GM18861 (cell line): ENCODE measurements at regions not wholly inside any gene's neighbourhood (a gene's known extent, or its start where the extent isn't known, plus 50 kb on each side); places are given as distances from the start of the nearest gene placed in this dataset.
"Not testable (repeated sequence)": the region's sequence is repeated elsewhere in the genome, so short reads cannot be mapped to it uniquely, and the experiment has no call there.

Experiments used
- ATAC-seq: cut with Tn5 transposase; IDR thresholded peaks from one replicate; pipeline ENCODE4 v1.9.1; 2021; ENCODE audit not compliant: unreplicated experiment

DNA sequence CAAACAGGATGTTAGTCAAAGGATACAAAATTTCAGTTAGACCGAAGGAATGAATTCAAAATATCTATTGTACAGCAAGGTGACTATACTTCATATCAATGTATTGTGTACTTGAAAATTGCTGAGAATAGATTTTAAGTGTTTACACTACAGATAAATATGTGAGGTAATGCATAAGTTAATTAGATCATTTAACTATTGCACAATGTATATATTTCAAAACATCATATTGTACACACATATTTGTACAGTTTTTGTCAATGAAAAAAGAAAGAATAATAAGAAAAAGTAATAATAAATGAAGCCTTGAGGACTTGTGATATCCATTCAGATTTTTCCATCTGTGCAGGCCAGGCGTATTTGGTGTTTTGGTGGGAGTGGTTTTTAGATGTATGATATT, 367.4 kb upstream of the SNX7 start:
- ATAC-seq = no peak

DNA sequence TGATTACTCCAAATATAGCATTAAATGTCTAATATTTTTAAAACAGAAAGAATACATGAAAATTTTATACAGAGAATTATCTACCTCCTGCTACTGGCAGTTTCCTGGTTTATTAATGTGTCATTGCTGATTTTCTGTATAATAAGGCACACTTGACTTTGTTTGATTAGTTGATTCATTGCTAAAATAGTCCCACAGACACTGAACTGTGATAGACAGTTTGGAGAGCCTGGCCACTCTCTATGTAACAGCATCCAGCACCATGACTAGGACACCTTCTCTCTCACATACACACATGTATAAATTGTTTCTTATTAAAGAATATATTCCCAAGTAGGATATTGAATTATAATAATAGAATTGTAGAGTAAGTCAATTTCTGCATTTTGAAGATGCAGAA, 368.5 kb upstream of the SNX7 start:
- ATAC-seq = no peak

DNA sequence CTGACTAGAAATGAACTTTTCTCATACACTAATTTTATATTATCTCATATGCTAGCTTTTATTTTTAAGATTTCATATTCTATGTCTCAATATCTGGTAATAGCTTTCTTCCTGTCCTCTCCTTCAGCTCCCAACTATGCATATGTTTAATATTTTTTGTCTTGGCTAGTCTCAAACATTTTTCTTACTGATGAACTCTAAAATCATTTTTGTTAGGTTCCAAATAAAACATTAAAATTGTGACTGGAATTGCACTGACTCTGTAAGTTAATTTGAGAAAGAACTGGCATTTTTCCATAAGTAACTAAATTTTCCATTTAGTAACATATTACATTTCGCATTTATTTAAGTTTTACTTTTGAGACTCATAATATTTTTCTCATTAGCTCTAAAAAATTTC, 368.5 kb upstream of the DPYD start:
- no peak for ATAC-seq

DNA sequence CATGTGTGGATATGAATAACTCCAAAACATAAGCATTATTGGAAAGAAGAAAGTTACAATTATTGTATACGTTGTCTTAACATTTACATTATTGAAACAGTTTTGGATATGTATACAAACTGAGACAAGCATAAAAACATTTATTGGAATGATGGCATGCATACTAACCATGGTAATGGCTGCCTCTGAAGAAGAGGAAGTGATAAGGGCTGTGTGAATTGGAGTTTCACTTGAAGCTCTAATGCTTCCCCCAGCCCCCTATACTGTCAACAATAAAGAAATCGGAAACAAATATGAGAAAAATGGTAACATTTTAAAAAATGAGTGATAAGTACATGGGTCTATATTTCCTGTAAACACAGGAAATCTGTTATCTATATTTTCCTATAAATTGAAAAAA, 367.7 kb upstream of the DPYD start:
- no peak for ATAC-seq

DNA sequence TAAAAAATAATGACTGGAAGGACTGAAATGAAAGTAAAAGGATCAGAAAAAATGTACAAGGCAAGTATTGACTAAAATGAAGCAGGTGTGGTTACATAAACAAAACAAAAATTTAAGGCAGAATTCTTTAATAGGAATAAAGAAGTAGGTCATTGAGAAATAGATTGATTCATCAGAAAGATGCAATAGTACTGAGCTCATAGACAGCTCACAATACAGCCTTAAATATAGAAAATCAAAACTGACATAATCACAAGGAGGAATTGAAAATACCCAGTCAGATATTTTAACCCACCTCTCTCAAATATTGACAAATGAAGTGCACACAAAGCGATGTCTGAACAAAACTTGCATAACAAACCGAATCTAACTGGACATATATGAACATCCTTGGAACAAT, 366.8 kb upstream of the DPYD start:
- no peak for ATAC-seq

DNA sequence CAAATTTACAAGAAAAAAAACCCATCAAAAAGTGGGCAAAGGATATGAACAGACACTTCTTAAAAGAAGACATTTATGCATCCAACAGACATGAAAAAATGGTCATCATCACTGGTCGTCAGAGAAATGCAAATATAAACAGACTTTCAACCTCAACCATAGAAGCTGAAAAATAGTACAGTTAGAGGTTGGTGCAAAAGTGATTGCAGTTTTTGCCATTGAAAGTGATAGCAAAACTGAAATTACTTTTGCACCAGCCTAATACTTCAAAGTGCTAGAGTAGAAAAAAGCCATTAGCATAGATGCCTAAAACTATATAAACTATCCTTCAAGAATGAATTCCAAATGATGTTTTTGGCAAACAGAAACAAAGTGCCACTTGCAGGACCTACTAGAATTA, 365.8 kb upstream of the DPYD start:
- no peak for ATAC-seq

DNA sequence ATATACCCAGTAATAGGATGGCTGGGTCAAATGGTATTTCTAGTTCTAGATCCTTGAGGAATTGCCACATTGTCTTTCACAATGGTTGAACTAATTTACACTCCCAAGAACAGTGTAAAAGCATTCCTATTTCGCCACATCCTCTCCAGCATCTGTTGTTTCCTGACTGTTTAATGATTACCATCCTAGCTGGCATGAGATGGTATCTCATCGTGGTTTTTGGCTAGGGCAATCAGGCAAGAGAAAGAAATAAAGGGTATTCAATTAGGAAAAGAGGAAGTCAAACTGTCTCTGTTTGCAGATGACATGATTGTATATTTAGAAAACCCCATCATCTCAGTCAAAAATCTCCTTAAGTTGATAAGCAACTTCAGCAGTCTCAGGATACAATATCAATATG, 364.5 kb upstream of the DPYD start:
- not testable (repeated sequence) for ATAC-seq

DNA sequence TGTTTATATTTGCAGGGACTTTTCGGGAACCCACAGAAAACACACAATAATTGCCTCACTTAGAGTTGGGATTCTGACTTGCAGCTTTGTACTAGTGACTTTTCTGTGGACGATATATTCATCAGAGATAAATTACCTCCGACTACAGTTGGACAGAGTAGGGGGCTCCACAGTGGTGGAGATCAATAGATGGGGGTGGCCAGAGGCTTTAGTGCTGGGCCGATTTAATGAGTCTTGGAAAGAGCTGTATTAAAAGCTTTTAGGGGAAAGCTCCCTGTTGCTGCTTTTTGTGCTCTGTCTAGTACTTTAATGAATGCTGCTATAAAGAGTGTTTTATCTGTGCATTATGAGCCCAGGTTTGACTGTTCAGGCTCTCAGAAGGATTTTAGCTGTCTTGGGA, 359.2 kb upstream of the DPYD start:
- ATAC-seq = no peak

DNA sequence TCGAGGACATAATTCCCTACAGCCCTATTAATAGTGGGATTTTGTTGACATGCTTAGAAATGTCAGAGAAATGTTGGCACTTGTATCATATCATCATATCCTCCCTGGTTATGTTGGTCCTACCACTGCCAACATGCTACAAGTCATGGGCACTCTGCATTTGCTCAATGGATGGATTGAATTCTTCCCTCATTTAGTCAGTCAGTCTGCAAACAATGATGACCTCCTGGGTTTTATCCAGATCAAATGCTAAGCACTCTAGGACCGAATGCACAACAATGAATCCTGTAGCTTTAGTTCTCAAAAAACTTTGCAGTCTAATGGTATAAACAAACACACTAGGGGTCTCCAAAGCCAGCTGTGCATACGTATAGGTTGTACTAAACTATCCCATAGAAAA, 357.2 kb upstream of the DPYD start:
- ATAC-seq = no peak

DNA sequence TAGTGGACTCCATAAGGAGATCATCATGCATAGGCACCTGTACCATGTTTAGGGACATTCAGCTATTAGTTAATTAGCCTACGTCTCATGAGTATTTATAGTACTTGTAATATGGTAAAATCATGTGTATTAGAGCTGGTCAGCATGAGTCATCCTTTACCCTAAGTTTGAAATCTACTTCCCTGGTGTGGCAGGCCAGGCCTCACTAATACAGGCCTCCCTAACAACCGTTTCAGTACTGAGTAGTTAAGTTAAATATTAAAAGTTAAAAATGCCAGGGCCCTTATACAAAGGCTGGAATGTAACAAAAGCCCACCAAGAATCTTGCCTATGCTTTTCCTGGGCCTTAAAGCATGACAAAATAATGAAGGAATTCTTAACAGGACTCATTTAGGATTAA, 356.3 kb upstream of the DPYD start:
- ATAC-seq = no peak

DNA sequence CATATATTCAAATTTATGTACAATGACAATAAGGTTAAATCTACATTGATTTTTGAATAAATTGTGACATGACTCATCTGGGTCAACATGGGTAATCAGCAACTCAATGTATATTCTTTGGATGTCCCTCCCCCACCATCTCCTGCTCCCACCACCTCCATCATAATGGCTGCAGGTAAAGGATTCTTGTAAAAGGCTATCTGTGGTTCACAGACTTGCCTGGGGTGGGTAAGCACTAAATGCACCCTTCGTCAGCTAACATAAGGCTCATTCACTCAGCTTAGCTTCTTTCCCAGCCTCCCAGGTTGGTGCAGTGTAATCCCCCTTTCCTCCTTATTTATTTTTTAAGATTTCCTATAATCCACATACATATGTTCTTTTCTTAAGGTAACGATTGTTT, 355.7 kb upstream of the DPYD start:
- ATAC-seq = no peak

DNA sequence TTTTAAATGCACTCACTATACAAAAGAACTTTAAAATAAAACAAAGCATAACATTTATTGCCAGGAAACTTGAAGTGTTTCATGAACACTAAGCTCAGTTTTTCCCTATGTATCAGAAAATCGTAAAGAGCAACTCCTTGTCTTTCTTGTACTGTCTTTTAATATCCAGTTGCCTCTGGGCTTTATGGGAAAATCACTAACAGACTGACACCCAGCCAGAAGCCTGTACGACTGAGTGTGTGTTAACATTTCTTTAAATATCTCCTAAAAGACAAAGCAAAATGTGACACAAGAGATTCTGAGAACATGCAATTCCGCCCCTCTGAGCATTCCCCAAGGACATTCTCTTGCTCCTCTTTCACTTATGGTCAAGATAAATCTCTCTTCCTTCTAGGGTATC, 347.5 kb upstream of the DPYD start:
- no peak for ATAC-seq

DNA sequence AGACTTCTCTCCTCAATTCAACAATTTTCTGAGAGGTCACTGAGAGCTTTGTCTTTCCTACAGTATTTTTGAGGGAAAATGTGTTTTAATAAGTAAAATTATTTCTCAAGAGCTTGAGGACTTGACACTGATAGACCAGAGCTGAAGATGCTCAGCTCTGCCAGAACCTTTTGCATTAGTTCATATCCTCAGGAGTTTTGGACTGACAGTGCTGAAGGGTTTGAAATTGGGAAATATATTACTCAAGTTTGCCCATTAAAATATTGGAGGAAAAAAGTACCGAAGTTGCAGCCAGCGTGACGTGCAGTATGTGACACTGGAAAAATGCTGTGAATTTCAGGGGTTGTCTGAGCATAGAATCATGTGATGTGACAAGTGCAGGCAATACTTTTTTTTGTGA, 346.6 kb upstream of the DPYD start:
- ATAC-seq = no peak

DNA sequence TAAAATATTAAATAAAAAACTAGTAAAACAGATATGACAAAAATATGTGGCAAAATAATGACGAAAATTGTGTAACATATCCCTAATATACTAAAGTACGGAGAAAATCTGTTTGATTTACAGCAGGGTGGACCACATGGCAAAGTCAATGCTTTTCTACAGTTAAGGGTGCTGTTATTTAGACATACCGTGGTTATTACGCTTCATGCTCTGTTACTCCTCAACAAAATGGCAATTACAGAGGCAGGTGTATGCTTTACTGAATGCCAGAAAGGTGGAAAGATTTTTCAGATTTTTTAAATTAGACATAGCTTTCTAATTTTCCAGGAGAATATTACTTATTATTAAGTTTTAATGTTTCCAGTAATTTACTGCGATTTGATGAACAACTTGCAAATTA, 343.9 kb upstream of the DPYD start:
- no peak for ATAC-seq

DNA sequence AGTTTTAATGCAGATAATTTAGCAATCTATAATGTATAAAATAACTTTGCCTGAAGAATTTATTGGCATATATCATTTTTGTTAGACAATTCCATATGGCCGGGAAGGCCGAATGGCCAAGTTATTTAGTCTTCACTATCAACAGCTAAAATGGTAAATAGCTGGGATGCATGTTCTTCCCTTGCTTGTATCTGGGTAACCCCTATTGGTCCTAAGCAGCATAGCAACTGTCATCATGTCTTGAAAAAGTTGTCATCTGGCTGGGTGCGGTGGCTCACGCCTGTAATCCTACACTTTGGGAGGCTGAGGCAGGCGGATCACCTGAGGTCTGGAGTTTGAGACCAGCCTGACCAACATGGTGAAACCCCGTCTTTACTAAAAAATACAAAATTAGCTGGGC, 340.0 kb upstream of the DPYD start:
- no peak for ATAC-seq

DNA sequence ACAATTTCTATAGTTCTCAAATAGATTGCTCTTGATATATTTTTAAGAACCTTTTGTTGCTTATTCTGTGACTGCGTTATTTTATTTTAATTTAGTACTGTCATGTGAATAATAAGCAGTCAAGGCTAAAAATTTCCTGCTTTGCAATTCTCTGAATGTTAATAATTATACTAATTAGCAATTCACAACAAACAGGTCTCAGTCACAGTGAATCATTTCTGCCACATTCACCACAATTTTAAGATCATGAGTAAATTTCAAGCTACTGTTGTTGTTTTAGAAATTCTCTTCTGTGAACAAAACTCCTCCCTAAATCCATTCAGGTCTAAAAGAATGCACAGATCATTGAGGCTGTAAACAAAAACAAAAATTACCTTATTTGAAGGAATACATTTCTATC, 339.6 kb upstream of the DPYD start:
- no peak for ATAC-seq

DNA sequence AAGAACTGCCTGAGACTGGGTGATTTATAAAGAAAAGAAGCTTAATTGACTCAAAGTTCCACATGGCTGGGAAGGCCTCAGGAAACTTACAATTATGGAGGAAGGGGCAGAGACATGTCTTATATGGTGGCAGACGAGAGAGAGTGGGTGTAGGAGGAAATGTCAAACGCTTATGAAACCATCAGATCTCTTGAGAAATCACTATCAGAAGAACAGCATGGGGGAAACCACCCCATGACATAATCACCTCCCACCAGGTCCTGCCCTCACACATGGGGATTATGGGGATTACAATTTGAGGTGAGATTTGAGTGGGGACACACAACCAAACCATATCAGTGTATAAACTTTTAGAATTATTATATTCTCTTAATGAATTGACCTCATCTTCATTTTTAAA, 335.9 kb upstream of the DPYD start:
- ATAC-seq = no peak

DNA sequence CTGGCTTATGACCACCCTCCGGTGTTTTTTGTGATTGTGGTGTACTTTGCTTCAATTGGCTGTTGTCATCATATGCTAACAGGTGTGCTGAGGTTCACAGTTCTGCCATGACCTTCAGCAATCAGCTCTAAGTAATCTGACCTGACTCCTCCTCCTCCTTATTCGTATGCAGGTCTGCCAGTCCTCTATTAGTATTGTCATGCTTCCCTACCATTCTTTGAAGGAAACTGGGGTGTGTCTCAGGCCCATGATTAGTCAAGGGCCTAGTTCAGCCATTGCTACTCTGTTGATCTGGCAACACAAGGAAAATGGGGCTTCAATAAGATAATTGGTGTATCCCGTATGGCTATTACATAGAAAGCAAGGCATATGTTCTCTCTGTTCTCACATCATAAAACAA, 332.3 kb upstream of the DPYD start:
- no peak for ATAC-seq

DNA sequence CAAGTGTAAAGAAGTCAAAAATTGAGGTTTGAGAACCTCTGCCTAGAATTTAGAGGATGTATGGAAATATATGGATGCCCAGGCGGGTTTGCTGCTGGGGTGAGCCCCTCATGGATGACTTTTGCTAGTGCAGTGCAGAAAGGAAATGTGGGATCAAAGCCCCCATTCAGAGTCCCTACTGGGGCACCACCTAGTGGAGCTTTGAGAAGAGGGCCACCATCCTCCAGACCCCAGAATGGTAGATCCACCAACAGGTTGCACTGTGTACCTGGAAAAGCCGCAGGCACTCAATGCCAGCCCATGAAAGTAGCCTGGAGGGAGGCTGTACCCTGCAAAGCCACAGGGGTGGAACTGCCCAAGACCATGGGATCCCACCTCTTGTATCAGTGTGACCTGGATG, 330.7 kb upstream of the DPYD start:
- ATAC-seq = no peak

DNA sequence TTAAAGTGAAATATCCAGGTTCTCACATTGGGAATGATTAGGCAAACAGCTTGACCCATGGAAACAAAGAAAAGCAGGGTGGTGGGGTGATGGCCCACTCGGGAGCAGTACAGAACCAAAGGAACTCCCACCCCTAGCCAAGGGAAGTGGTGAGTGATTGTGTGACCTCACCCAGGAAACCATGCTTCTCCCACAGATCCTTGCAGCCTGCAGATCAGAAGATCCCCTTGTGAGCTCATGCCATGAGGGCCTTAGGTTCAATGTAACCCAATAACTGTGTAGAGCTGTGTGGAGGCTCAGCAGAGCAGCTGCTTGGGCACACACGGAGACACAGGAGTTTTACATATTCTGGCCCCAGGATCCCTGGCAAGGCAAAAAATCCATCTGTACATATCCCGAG, 311.8 kb upstream of the DPYD start:
- no peak for ATAC-seq

DNA sequence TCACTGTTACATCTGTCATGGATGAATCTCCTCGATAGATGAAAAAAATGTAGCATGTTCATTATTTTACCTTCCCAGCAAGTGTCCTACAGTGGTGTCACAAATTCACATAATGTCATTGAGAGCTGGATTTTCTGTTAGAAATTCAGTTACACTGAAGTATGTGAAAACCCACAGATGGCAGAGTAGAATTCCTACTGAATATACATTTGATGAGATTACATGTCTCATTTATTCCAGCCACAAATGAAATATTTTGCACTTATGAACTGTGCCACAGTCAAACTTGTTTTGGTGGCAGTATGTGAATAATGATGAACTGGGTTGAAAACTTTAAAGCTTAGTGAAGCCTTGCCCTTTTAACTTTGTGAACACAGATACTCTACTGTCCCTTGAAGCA, 301.9 kb upstream of the DPYD start:
- no peak for ATAC-seq

DNA sequence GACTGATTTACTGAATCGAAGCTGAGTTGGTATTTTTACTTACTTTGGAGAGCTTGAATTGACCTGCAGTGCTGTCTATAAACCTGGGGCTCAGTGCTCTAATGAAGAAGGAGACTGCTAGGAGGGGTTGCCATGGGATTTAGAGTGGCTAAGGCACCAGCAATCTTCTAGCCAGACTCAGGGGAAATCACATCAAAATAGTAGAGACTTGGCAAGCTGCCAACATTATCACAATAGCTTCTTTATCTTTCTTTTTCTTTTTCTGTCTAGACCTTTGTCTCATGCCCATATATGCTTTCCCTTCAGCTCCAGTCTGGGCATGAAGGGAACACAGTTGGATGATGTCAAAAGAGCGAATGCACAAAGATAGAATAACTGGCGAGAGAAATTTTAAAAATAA, 301.1 kb upstream of the DPYD start:
- ATAC-seq = no peak

DNA sequence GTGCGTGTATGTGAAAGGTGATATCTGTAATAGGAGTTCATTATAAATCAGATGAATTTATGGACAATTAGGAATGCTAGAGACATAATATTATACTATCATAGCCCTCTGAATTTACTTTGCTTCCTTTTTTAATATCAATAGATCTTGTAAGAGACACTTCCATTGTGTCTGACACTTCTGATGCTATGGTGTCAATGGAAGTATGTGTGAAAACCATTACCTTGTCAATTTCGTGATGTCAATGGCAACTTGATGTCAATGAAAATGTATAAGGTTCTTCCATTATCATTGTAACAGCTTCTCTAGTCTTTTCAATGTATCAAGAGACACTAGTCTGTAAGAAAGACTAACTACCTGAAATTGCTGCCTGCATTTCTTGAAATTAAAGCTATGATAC, 296.8 kb upstream of the DPYD start:
- ATAC-seq = no peak

DNA sequence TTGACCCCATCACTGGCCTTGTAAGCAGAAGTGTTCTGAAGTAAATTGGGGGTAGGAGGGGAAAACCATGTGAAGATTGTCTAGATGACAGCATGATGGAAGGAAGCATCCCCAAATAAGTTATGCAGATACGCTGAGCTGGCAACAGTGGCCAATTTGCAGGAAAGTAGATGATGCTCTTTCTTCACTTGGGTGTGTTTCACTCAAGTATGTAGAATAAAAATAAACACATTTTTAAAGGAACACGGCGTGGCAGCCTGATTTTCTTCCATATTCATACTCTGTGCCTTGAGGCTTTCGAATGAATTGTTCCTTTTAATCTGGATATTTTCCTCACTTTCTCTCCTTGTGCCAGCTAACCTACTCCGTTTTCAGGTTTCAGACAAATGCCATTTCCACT, 295.5 kb upstream of the DPYD start:
- no peak for ATAC-seq
